Keratinocyte (primary cell): ENCODE measurements at regions not wholly inside any gene's neighbourhood (a gene's known extent, or its start where the extent isn't known, plus 50 kb on each side); places are given as distances from the start of the nearest gene placed in this dataset.

ENCODE experiments used
- DNase-seq: peaks from one replicate; pipeline ENCODE4 v3.0.0-alpha.2; 2011; ENCODE audit warnings: low read depth, missing footprints, low spot score
- FAIRE-seq: peaks from 2 replicates; lab custom pipeline; 2011; peaks lifted over from hg19 to GRCh38; lab: Jason Lieb, UNC
- H2AFZ ChIP-seq: 2 replicates; pipeline ENCODE4 v1.6.0; 2012; ENCODE audit warnings: low read length, control low read depth, inconsistent platforms; ENCODE audit not compliant: control insufficient read depth
- H3K27ac ChIP-seq: 2 replicates; pipeline ENCODE4 v1.5.1; 2011; ENCODE audit warnings: low read length; ENCODE audit not compliant: control insufficient read depth, insufficient read depth
- H3K27me3 ChIP-seq: 3 replicates; pipeline ENCODE4 v1.6.0; 2011; ENCODE audit warnings: low read length; ENCODE audit not compliant: control insufficient read depth, insufficient read depth; ENCODE audit errors: extremely low read depth
- H3K36me3 ChIP-seq, 2 experiments: 2 replicates in 1 of 2; 3 replicates in 1 of 2; pipeline ENCODE4 v1.5.1; 2011; ENCODE audit warnings: low read length in 2 of 2, mild to moderate bottlenecking in 1 of 2; ENCODE audit not compliant: control insufficient read depth in 2 of 2, insufficient read depth in 2 of 2; ENCODE audit errors: extremely low read depth in 1 of 2
- H3K4me1 ChIP-seq: 3 replicates; pipeline ENCODE4 v1.5.1; 2011; ENCODE audit warnings: low read length; ENCODE audit not compliant: control insufficient read depth, insufficient read depth; ENCODE audit errors: extremely low read depth
- H3K4me2 ChIP-seq: 3 replicates; pipeline ENCODE4 v1.6.0; 2011; ENCODE audit warnings: low read depth, low read length; ENCODE audit not compliant: control insufficient read depth, insufficient read depth; ENCODE audit errors: extremely low read depth
- H3K4me3 ChIP-seq, 3 experiments: fragments of 200-600 bp in 1 of 3; sonication (generic) in 1 of 3; 2 replicates in 2 of 3; 3 replicates in 1 of 3; pipeline ENCODE4 v1.5.1; 2011 to 2016; ENCODE audit warnings: low read length in 3 of 3, mild to moderate bottlenecking in 3 of 3, control low read depth in 2 of 3, inconsistent platforms in 1 of 3, low read depth in 1 of 3, mixed read lengths in 1 of 3, mixed run types in 1 of 3, moderate library complexity in 1 of 3; ENCODE audit not compliant: control insufficient read depth in 2 of 3, insufficient read depth in 2 of 3; ENCODE audit errors: extremely low read depth in 1 of 3
- H3K79me2 ChIP-seq: 2 replicates; pipeline ENCODE4 v1.6.0; 2012; ENCODE audit warnings: low read length; ENCODE audit not compliant: control insufficient read depth, insufficient read depth
- H3K9ac ChIP-seq: 3 replicates; pipeline ENCODE4 v1.6.0; 2011; ENCODE audit warnings: low read length; ENCODE audit not compliant: control insufficient read depth, insufficient read depth; ENCODE audit errors: extremely low read depth
- H3K9me1 ChIP-seq: 3 replicates; pipeline ENCODE4 v1.6.0; 2011; ENCODE audit warnings: low read length; ENCODE audit not compliant: control insufficient read depth, insufficient read depth; ENCODE audit errors: extremely low read depth
- H3K9me3 ChIP-seq: 2 replicates; pipeline ENCODE4 v1.5.1; 2012; ENCODE audit warnings: low read depth, low read length; ENCODE audit not compliant: control insufficient read depth
- H4K20me1 ChIP-seq: 3 replicates; pipeline ENCODE4 v1.6.0; 2011; ENCODE audit warnings: low read length; ENCODE audit not compliant: control insufficient read depth, insufficient read depth; ENCODE audit errors: extremely low read depth
- EZH2 ChIP-seq: IDR thresholded peaks from one replicate; pipeline ENCODE4 v1.6.1; 2012; ENCODE audit warnings: inconsistent platforms, mild to moderate bottlenecking, low read length, moderate library complexity
- dilution Hi-C: fragments of 300-500 bp; cut with MboI; formaldehyde crosslinking; loops from one replicate; pipeline ENCODE4 v1.7.0; 2020; ENCODE audit warnings: low sequenced_read_pairs; ENCODE audit not compliant: extremely low pct_ligation_motif_present
- TF ChIP-seq, protein P1 (sequence below), 3 experiments: IDR thresholded peaks in 1 of 3; conservative IDR thresholded peaks in 1 of 3; optimal IDR thresholded peaks in 1 of 3; 2 replicates in 2 of 3; 3 replicates in 1 of 3; pipeline versions ENCODE3 to v1.5.1; 2011; ENCODE audit warnings: low read length in 3 of 3, mild to moderate bottlenecking in 3 of 3, moderate library complexity in 2 of 3, control low read depth in 1 of 3, inconsistent platforms in 1 of 3; ENCODE audit not compliant: insufficient read depth in 2 of 3; ENCODE audit errors: extremely low read depth in 1 of 3

DNA sequence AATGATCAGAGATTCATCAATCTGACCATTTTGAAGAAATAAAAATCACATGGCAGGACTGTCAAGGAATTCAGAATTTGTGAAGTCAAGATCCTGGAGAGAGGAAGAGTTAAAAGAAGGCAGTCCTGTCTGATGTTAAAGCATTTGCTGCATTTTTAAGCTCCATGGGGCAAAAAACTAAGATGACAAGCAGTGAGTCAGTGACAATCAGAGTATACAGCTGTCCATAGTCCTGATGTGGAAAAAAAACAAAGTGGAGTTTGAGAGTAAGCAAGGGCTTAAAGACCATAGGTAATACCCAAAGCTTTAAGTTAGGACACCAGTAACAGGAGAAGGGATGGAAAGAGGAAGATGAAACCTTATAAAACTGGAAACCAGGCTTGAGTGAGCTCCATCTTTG lies 412.7 kb upstream of the ANKRD30A start:
- Histone ChIP-seq H3K9me1 (no peaks in the 10 kb centered on the region), H3K4me2 (no peak overlapping the region), H3K9ac (no peak overlapping the region), H4K20me1 (no peaks in the 10 kb centered on the region), H3K27me3 (no peaks in the 10 kb centered on the region), H3K36me3 (no peaks in the 10 kb centered on the region), H3K79me2 (no peaks in the 10 kb centered on the region), H3K4me3 (no peak overlapping the region), H3K27ac (no peak overlapping the region), H2AFZ (no peak overlapping the region), H3K9me3 (no peaks in the 10 kb centered on the region), H3K4me1 (no peaks in the 10 kb centered on the region)
- TF ChIP-seq, protein P1, sequence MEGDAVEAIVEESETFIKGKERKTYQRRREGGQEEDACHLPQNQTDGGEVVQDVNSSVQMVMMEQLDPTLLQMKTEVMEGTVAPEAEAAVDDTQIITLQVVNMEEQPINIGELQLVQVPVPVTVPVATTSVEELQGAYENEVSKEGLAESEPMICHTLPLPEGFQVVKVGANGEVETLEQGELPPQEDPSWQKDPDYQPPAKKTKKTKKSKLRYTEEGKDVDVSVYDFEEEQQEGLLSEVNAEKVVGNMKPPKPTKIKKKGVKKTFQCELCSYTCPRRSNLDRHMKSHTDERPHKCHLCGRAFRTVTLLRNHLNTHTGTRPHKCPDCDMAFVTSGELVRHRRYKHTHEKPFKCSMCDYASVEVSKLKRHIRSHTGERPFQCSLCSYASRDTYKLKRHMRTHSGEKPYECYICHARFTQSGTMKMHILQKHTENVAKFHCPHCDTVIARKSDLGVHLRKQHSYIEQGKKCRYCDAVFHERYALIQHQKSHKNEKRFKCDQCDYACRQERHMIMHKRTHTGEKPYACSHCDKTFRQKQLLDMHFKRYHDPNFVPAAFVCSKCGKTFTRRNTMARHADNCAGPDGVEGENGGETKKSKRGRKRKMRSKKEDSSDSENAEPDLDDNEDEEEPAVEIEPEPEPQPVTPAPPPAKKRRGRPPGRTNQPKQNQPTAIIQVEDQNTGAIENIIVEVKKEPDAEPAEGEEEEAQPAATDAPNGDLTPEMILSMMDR (optimal IDR thresholded peaks at IDR 0.05 in 1 of 3, IDR thresholded peaks at IDR 0.05 in 1 of 3, conservative IDR thresholded peaks at IDR 0.05 in 1 of 3; ENCODE audit: extremely low read depth in 1 of 3, insufficient read depth in 2 of 3, low read length in 3 of 3), result no peak
- no peak for TF ChIP-seq EZH2
- dilution Hi-C loops, result no loop called here
- no peak for FAIRE-seq
- DNase-seq, result no peak

DNA sequence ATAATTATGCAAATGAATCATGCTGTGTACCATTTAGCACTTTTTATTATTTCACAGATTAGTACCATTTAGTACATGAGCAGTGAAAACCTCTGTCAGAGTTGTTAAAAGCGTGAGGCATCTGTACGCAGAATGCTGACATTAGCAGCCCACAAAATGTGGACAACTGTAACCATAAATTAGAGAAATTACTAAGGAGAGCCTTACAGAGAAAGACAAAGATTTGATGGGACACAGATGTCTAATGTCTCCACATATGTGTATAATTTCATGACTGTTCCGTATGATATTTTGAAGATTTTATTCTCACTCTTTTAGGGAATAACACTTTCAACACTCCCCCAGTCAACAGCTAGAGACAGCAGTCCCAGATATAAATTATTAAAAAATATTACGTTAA lies 414.0 kb upstream of the ANKRD30A start:
- Histone ChIP-seq H3K9ac (no peak overlapping the region), H3K4me1 (no peaks in the 10 kb centered on the region), H3K79me2 (no peaks in the 10 kb centered on the region), H3K9me3 (no peaks in the 10 kb centered on the region), H3K4me3 (no peak overlapping the region), H3K4me2 (no peak overlapping the region), H3K9me1 (no peaks in the 10 kb centered on the region), H4K20me1 (no peaks in the 10 kb centered on the region), H3K36me3 (no peaks in the 10 kb centered on the region), H3K27me3 (no peaks in the 10 kb centered on the region), H3K27ac (no peak overlapping the region), H2AFZ (no peak overlapping the region)
- dilution Hi-C loops, result no loop called here
- DNase-seq (no peak), FAIRE-seq (no peak)
- TF ChIP-seq EZH2, result no peak
- TF ChIP-seq, protein P1 (optimal IDR thresholded peaks at IDR 0.05 in 1 of 3, IDR thresholded peaks at IDR 0.05 in 1 of 3, conservative IDR thresholded peaks at IDR 0.05 in 1 of 3; ENCODE audit: extremely low read depth in 1 of 3, insufficient read depth in 2 of 3, low read length in 3 of 3), result no peak
